Spleen (tissue), 11 donors: ENCODE measurements at regions not wholly inside any gene's neighbourhood (a gene's known extent, or its start where the extent isn't known, plus 50 kb on each side); places are given as distances from the start of the nearest gene placed in this dataset.

ENCODE experiments used
- DNase-seq: peaks from one replicate; pipeline ENCODE4 v3.0.0-alpha.2; 2020
- H3K27ac ChIP-seq, 8 donors: fragments of 200-600 bp; sonication (generic) in 7 of 8; 1 replicate in 4 of 8; 2 replicates in 4 of 8; pipeline versions ENCODE4 v1.5.0 to v1.8.0; 2016 to 2021; ENCODE audit warnings: inconsistent platforms in 4 of 8, mild to moderate bottlenecking in 4 of 8, moderate library complexity in 1 of 8
- H3K27me3 ChIP-seq, 7 donors: fragments of 200-600 bp; sonication (generic) in 6 of 7; replicated peaks in 1 of 7; 1 replicate in 4 of 7; 2 replicates in 3 of 7; pipeline versions ENCODE4 v1.5.0 to v1.8.0; 2016 to 2021; ENCODE audit warnings: inconsistent platforms in 3 of 7, mild to moderate bottlenecking in 1 of 7
- H3K36me3 ChIP-seq, 6 donors: fragments of 200-600 bp; sonication (generic) in 5 of 6; 1 replicate in 4 of 6; 2 replicates in 2 of 6; pipeline versions ENCODE4 v1.5.0 to v1.8.0; 2016 to 2021; ENCODE audit warnings: inconsistent platforms in 2 of 6
- H3K4me1 ChIP-seq, 6 donors: fragments of 200-600 bp; sonication (generic) in 5 of 6; 1 replicate in 3 of 6; 2 replicates in 3 of 6; pipeline versions ENCODE4 v1.5.0 to v1.8.0; 2016 to 2021; ENCODE audit warnings: inconsistent platforms in 3 of 6
- H3K4me3 ChIP-seq, 8 donors: fragments of 200-600 bp; sonication (generic) in 7 of 8; 1 replicate in 4 of 8; 2 replicates in 4 of 8; pipeline versions ENCODE4 v1.5.0 to v1.8.0; 2016 to 2021; ENCODE audit warnings: inconsistent platforms in 4 of 8, mild to moderate bottlenecking in 4 of 8, moderate library complexity in 2 of 8
- H3K9me3 ChIP-seq, 8 donors: fragments of 200-600 bp; sonication (generic) in 7 of 8; 1 replicate in 4 of 8; 2 replicates in 4 of 8; pipeline versions ENCODE4 v1.5.0 to v1.8.0; 2016 to 2021; ENCODE audit warnings: inconsistent platforms in 4 of 8
- POLR2A ChIP-seq, 3 donors: fragments of 450-650 bp; IDR thresholded peaks; one replicate each; pipeline ENCODE4 v1.5.1; 2017; ENCODE audit warnings: antibody characterized with exemption in 3 of 3, mild to moderate bottlenecking in 1 of 3
- POLR2AphosphoS5 ChIP-seq, 3 donors: sonication (generic); formaldehyde crosslinking; IDR thresholded peaks; one replicate each; pipeline ENCODE4 v1.5.1; 2017; ENCODE audit warnings: antibody characterized with exemption in 3 of 3
- WGBS, 5 donors: extraction: QIAGEN DNeasy Blood & Tissue Kit in 3 of 5; methylation state at CpG; one replicate each; pipeline versions ENCODE4 v1.1.5 to v1.1.7; 2013 to 2018; 5-methylcytosine and 5-hydroxymethylcytosine counted together
- intact Hi-C: fragments of 100-400 bp; cut with DNase I; formaldehyde crosslinking; loops from one replicate; pipeline ENCODE4 v1.15.0; 2023; ENCODE audit warnings: low total_unique reads
- TF ChIP-seq, protein P1 (sequence below), 11 experiments: fragments of 200-600 bp in 7 of 11; fragments of 450-650 bp in 4 of 11; sonication (generic) in 4 of 11; IDR thresholded peaks in 8 of 11; conservative IDR thresholded peaks in 3 of 11; 1 replicate in 7 of 11; 2 replicates in 4 of 11; pipeline versions ENCODE4 v1.4.0 to v1.8.0; 2016 to 2021; ENCODE audit warnings: antibody characterized with exemption in 11 of 11, inconsistent platforms in 4 of 11, mild to moderate bottlenecking in 1 of 11
- donor health status: healthy with polysubstance abuse.
- donor health status: DM: no; HTN: no; CAD: no; lungs with moderate emphysema.
- donor health status: DM: no; HTN: no; CAD: no.
- donor health status: Bipolar disorder and iron deficiency.
- donor health status: healthy.
- donor health status: DM: no; HTN: no; CAD: no.
- donor health status: DM: yes; HTN: yes; CAD: no.

DNA sequence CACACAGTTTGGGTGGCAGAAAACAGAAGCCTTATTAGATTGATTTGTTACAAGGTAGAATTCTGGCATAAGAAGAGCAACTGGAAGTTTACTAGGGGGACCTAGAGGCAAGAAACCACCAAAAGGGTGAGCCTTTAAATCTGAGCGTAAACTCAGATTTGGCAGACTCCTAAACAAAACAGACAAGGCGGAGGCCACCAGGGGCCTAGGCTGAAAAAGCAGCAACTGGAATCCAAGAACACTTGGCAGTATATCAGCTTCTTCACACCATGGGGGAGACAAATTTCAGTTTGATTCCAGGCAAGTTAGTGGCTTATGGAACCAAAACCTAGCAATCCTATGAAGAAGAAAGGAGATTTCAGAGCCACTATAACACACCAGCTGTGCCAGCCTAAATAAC is 220.0 kb downstream of the C3orf38 start:
- no peak overlapping the region for H3K27ac ChIP-seq
- H3K27me3 ChIP-seq: no peaks in the 10 kb centered on the region
- 89 to 98% (median 93%) methylated on average over 2 of the region's 2 CpGs for WGBS, 5 donors
- peaks cover 0 to 30% (median 18%) of the 10 kb centered on the region in 8 donors for H3K9me3 ChIP-seq
- no peaks in the 10 kb centered on the region for H3K36me3 ChIP-seq
- no peak for DNase-seq
- no peak overlapping the region for H3K4me3 ChIP-seq
- H3K4me1 ChIP-seq: no peaks in the 10 kb centered on the region
- intact Hi-C loops: no loop called here
- TF ChIP-seq POLR2A (IDR thresholded peaks at IDR 0.05) (no peak), POLR2AphosphoS5 (IDR thresholded peaks at IDR 0.05) (no peak)
- TF ChIP-seq, protein P1, sequence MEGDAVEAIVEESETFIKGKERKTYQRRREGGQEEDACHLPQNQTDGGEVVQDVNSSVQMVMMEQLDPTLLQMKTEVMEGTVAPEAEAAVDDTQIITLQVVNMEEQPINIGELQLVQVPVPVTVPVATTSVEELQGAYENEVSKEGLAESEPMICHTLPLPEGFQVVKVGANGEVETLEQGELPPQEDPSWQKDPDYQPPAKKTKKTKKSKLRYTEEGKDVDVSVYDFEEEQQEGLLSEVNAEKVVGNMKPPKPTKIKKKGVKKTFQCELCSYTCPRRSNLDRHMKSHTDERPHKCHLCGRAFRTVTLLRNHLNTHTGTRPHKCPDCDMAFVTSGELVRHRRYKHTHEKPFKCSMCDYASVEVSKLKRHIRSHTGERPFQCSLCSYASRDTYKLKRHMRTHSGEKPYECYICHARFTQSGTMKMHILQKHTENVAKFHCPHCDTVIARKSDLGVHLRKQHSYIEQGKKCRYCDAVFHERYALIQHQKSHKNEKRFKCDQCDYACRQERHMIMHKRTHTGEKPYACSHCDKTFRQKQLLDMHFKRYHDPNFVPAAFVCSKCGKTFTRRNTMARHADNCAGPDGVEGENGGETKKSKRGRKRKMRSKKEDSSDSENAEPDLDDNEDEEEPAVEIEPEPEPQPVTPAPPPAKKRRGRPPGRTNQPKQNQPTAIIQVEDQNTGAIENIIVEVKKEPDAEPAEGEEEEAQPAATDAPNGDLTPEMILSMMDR (IDR thresholded peaks at IDR 0.05 in 8 of 11, conservative IDR thresholded peaks at IDR 0.05 in 3 of 11): no peak

DNA sequence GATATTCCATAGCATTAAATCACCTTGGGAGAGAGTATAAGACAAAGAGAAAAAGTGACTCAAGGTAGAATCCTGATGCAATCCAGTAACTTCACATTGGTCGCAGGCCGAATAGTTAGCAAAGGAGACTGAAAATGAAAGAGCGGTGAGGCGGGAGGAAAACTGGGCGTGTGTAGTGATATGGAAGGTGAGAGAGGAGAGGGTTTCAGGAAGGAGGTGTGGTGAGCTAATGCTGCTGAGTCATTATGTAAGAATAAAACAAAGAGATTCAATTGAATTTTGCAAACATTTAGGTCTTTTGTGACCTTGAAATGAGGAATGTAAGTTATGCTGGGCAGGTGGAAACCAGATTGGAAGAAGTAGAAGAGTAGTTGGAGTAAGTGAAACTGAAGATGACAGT is 235.3 kb downstream of the C3orf38 start:
- Histone ChIP-seq H3K4me3 (no peak overlapping the region), H3K27ac (no peak overlapping the region), H3K9me3 (peaks cover 0 to 9% (median 0%) of the 10 kb centered on the region in 8 donors), H3K4me1 (no peaks in the 10 kb centered on the region), H3K27me3 (no peaks in the 10 kb centered on the region), H3K36me3 (no peaks in the 10 kb centered on the region)
- DNase-seq: no peak
- intact Hi-C loops: no loop called here
- TF ChIP-seq, protein P1 (IDR thresholded peaks at IDR 0.05 in 8 of 11, conservative IDR thresholded peaks at IDR 0.05 in 3 of 11): no peak
- 58 to 67% (median 65%) methylated on average over 5 of the region's 5 CpGs for WGBS, 5 donors

DNA sequence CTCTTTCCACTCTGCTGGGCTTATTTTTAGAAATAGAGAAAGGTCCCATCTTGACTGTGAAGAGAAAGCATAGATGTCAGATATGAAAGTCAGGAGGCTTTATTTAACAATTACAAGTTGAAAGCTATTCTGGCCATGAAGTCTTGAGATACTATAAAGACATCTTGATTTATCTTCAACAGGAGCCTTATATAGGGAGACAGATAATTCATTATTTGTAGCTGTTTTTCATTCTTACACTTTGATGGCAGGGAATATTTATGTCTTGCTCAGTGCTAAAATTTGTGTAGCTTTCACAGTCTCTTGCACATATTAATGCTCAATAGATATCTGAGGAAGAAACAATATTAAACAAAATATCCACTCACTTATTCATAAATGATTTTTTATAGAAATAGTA is 248.8 kb downstream of the C3orf38 start:
- Histone ChIP-seq H3K27ac (no peak overlapping the region), H3K9me3 (no peaks in the 10 kb centered on the region), H3K4me3 (no peak overlapping the region), H3K36me3 (no peaks in the 10 kb centered on the region), H3K4me1 (no peaks in the 10 kb centered on the region), H3K27me3 (no peaks in the 10 kb centered on the region)
- DNase-seq: no peak
- intact Hi-C loops: no loop called here
- no peak for TF ChIP-seq POLR2AphosphoS5 (IDR thresholded peaks at IDR 0.05)
- TF ChIP-seq POLR2A (IDR thresholded peaks at IDR 0.05): no peak
- TF ChIP-seq, protein P1 (IDR thresholded peaks at IDR 0.05 in 8 of 11, conservative IDR thresholded peaks at IDR 0.05 in 3 of 11): no peak

DNA sequence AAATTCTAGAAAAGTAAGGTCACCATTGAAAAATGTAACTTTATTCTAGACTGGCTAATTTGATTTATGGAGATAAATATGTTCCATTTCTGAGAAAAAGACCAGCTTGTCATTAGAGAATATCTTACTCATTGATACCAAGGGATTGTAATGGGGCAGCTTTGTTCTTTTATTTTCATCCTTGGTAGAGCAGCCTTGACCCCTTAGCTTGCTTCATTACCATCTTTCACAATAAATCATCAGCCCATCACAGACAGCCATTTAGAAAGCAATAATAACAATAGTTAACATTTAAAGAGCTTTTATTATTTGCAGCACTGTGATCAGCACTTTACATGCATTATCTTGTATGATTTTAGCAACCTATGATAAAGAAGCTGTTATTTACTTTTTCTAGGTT is 253.6 kb downstream of the C3orf38 start:
- Histone ChIP-seq H3K27ac (no peak overlapping the region), H3K4me1 (no peaks in the 10 kb centered on the region), H3K9me3 (no peaks in the 10 kb centered on the region), H3K36me3 (no peaks in the 10 kb centered on the region), H3K27me3 (no peaks in the 10 kb centered on the region), H3K4me3 (no peak overlapping the region)
- DNase-seq: no peak
- TF ChIP-seq POLR2A (IDR thresholded peaks at IDR 0.05) (no peak), POLR2AphosphoS5 (IDR thresholded peaks at IDR 0.05) (no peak)
- TF ChIP-seq, protein P1 (IDR thresholded peaks at IDR 0.05 in 8 of 11, conservative IDR thresholded peaks at IDR 0.05 in 3 of 11): no peak
- intact Hi-C loops: no loop called here
